COR-L47 (cell line): ENCODE measurements at regions not wholly inside any gene's neighbourhood (a gene's known extent, or its start where the extent isn't known, plus 50 kb on each side); places are given as distances from the start of the nearest gene placed in this dataset.
"Not testable (repeated sequence)": the region's sequence is repeated elsewhere in the genome, so short reads cannot be mapped to it uniquely, and the experiment has no call there.

ENCODE experiments used
- DNase-seq: peaks from one replicate; lab custom pipeline; 2025; lab: John Stamatoyannopoulos, UW

DNA sequence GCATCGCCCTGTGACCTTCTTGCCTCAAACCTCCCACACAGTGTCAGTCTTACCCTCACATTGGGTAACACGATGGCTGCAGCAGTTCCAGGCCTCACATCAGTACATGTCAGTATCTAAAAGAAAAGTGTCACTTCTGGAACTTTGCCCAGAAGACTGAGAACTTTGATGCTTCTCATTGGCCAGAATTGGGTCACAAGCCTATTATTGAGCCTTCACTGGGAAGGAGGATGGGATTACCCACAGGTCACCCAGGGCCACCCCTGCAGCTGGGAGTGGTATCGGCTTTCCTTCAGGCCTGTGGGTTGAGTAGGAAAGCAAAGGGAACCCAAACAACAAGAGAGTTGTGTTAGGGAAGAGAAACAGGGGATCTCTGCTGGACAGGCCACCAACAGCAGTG is 111.5 kb downstream of the NPY start:
- no peak for DNase-seq

DNA sequence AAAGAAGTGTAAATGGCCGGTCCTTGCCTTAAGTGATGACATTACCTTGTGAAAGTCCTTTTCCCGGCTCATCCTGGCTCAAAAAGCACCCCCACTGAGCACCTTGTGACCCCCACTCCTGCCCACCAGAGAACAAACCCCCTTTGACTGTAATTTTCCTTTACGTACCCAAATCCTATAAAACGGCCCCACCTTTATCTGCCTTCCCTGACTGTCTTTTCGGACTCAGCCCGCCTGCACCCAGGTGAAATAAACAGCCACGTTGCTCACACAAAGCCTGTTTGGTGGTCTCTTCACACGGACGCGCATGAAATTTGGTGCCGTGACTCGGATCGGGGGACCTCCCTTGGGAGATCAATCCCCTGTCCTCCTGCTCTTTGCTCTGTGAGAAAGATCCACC is 112.4 kb downstream of the NPY start:
- DNase-seq: not testable (repeated sequence)

DNA sequence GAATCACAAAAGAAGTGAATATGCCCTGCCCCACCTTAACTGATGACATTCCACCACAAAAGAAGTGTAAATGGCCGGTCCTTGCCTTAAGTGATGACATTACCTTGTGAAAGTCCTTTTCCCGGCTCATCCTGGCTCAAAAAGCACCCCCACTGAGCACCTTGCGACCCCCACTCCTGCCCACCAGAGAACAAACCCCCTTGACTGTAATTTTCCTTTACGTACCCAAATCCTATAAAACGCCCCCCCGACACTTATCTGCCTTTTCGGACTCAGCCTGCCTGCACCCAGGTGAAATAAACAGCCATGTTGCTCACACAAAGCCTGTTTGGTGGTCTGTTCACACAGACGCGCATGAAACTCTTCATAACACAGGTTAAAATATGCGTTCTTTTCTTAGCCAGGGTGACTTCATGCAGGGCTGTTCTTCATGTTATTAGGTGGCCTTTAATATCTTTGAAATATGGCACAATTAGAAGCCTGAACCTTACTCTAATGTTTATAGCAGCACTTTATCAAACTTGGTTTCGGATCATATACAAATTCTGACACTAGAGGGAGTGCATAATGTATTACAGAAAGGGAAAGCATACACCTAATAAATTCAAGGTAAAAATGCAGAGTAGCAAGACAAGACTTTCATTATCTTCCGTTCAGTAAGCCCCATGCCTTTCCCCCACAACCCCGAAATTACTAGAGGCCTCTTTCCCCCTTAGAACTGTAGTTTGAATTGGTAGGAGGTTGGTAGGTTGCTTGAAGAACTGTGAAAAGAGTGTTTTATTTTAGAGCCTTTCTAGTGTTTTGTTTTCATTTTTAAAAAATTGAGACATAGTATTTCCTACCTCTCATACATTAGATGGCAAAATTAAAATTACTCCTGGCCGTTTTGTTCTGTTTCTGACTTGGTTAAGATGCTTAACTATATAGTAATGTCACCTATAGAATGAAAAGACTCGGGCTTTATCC is 117.9 kb downstream of the NPY start:
- DNase-seq: no peak

DNA sequence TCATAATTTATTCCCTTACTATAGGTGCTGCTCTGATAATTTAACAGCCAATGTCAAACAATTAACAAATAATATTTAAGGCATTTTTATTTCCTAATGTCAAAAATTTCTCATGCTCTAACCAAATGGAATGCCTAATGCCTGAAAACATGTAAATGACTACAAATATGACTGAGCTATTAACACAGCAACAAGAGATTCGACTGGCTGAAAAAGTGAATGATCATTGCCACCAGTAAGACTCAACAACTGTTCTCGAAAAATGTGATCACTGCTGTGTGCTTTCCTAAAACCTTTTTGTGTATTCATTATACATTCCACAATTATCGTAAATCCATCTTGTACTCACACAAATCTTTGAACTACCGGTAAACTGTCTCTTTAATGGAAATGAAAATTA is 118.7 kb downstream of the NPY start:
- no peak for DNase-seq

DNA sequence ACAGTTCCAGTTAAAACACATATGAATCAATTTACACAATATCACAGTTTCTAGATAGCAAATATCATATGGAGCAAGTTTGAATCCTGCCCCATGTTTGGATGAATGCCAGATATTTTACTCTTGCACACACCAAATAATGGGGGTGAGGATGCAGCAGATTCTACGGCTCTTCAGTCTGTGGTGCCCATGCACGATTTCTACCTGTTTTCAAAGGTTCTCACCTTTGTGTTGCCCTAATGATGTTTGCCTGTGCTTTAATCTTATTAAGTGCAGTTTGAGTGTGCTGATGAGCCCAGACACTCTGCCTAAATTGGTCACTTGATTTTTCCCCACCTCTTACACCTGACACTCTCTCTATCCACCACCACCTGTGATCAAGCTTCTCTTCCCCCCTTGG is 119.6 kb downstream of the NPY start:
- no peak for DNase-seq

DNA sequence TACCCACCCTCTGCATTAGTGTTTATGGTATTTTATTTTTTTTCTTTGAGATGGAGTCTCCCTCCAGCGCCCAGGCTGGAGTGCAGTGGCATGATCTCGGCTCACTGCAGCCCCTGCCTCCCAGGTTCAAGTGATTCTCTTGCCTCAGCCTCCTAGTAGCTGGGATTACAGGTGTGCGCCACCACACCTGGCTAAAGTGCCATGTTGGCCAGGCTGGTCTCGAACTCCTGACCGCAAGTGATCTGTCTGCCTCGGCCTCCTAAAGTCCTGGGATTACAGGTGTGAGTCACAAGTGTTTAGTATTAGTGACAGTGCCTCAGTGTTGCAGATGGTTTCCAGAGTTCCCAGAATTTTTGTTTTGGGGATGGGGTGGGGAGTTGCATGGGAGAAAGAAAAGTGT is 120.3 kb downstream of the NPY start:
- DNase-seq: no peak

DNA sequence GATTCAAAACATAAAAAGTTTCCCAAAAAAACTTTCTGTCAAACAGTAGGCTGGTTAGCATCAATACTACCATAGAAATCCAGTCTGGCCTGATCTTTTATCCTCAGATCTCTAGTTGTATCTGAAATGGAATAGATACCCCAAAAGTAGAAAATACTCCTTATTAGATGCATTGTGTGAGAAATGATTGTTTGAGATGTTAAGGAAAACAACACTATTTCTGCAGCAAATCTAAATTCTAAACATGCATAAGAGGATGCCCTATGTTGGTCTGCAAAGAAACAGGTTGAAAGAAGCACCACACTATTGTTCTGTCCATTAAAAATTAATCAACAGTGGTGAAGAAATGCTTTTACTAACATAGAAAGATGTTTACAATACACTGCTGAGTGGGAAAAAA is 121.0 kb downstream of the NPY start:
- DNase-seq: no peak

DNA sequence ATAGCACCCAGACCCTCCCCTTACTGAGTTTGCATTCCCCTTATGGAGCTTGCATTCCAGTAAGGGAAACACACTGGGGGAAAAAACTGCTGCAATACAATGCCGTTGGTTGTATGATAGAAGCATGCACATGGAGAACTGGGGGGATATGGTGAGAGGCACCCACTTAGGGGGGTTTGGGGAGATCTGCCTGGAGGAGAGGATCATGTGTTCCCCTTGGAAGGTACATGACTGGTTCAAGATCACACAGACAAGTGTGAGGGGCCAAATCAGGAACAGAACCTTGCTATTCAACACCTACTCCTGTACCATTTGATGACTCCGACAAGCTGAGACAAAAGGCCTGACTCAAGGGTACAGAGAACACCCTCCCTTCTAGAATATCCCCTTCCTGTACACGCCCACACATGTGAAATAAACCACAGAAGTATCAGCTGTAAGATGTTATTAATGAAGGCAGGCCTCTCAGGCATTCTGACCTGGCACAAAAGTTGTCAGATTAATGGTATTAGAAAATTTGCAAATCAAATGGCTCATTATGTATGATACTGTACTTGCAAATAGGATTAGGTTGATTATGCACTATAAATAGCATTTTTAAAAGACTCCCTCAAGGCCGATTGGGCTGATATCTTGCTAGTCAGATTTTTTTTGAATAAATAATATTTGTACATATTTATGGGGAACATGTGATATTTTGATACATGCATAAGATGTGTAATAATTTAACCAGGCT is 122.2 kb downstream of the NPY start:
- DNase-seq: no peak

DNA sequence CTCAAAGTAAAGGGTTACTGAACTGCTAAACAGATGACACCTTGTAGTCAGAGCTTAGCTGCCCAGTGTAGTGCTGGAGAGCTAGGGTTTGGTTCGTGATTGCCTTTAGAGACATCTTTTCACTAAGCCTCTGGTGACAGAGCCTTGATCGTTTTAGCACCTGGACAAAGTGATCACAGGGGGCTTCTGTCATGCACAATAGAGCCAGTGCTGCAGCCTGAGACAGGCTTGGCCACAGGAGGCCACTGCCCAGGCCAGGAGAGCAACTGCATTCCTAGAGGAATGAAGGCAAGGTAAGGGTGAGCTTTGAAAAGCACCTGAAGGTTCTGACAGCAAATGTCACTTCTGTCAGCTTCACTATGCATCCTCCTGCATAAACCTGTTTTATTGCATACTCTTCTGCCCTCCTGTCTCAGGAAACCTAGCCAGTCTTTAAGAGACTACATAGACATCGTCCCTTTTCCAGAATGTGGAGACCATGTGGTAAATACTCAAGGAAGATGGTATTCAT is 122.9 kb downstream of the NPY start:
- no peak for DNase-seq

DNA sequence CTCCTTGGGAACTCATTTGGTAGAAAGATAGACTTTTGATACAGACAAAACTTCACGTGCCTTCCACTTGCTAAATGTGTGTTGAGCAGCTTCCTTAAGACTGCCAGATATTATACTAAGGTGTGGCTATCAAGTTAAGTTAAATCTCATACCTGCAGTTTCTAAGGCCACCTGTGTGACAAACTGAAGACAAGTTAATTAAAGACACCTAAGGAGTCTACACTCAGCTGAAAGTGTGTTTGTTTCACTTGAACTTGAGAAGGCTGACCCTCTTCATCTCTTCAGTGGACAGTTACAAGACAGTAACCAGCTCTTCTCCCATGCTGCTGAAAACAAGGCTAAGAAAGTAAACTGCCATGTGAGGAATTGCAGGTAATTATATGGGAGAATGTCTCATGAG is 124.0 kb downstream of the NPY start:
- no peak for DNase-seq

DNA sequence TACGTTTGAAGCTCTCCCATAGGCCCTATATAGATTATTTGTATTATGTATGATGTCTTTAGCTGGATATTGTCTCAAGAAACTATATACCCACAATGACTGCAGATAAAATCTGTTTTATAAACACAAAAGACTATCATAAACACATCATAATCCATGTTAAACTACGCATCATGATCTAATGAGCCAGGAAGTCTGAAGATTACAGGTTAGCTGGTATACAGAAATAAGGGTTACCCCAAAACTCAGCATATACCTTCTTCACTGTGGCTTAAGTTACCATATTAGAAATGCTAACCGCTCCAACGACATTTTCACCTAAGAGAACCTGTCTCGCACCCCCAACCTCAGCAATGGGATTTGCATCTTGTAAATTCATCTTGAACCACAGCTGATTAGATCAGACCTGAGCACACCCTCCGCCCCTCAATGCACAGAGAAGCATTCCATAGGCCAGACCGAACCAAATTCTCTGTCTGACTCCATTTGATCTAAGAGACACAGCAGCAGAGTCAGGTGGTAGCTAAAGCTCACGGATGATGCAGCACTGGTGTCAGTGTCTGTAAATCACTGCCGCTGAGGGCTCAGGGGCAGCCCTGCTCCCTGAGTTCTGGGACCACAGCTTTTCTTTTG is 124.9 kb downstream of the NPY start:
- DNase-seq: no peak

DNA sequence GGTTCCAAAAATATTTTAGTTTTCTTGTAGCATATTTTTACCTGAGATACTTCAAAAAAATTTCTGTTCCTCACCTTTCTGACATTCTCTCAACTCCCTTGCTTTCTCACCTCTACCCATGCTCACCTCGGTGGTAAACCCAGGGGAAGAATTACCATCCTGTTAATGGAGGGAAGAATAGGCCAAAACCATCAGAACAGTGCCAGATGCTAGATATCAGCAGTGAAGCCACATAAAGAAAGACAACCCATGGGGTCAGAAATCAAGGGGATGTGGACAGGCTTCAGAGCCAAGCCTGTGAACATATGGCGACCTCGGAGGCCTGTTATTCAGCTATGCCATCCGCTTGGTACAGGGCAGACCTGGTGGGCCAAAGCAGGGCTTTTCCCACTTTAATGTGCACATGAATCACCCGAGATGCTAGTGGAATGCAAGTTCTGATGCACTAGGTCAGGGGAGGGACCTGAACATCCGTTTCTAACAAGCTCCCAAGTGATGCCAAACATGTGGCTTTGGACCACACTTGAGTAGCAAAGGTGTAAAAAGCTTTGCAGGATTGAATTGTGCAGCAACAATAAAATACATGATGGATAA is 125.5 kb downstream of the NPY start:
- no peak for DNase-seq

DNA sequence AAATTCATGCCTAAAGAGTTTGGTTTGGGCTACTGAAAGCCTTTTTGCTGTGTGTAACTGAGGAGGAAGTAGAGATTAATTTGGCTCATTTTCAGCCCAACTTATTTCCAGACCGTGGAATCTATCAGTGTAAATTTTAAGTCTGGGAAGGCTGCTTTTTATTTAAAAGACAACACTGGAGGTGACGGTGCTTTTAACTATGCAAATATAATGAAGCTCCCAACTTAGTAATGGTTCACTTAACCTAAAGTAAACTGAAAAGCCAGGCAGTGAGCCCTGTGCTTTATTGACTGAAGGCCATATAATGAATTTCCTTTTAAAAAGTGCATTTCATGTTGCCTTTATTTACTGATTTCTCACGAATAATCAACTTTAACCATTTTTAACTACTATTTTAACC is 127.2 kb downstream of the NPY start:
- DNase-seq: no peak

DNA sequence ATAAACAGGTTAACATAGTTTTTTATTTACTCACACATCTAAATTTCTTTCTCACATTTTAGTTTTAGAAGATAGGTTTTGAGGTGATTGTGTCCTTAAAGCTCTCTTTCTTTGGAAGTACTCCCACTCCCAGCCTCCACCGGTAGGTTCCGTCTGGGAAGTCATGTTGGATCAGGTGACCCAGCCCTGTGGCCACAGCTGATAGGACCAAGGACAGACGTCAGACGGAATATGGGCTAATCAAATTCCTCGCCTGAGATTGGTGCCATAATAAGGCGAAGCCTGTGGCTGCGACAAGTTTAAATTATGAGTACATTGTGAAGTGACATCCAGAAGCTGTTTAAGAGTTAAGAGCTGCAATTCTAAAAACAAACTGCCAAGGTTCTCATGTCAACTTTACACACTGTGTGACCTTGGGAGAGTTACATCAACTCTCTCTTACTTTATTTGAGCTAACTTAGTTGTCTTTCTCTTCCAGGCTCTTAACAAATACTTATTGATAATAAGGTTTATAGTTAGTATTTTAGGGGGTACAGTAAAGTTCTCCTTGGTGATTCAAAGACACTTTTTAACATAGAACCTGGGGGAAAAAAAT is 133.6 kb downstream of the NPY start:
- DNase-seq: no peak

DNA sequence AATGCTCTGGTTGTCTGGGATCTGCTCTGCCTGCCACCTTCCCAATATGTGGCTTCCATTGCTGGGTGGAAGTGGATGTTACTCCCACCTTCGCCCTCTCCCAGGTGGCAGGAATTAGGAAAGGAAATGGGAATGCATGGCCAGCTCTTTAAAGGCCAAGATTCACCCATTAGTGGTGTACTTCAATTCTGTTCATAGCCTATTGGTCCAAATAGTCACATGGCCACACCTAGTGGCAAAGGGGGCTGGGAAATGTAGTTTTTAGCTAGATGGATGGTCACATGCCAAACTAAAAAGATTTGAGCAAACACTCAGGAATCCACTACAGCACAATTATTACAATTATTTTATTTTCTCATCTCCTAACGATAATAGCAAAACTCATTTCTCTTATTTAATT is 135.1 kb downstream of the NPY start:
- DNase-seq: no peak

DNA sequence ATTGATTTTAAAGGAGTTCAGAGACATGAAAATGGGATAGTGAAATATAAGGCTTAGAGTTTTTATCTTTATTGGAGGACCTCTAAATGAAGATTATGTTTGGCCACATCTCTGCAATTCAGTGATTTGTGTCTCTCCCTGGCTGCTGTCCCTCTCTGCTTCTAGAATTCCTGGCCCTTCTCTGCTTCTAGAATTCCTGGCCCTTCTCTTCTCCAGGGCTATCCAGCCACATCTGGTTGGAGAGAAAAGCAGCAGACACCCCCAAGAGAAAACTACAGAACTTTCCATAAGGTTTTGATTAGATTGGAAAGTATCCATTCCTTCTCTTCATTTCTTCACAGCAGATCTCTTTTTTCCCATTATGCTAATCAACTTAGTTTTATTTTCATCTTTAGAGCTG is 135.5 kb downstream of the NPY start:
- DNase-seq: no peak

DNA sequence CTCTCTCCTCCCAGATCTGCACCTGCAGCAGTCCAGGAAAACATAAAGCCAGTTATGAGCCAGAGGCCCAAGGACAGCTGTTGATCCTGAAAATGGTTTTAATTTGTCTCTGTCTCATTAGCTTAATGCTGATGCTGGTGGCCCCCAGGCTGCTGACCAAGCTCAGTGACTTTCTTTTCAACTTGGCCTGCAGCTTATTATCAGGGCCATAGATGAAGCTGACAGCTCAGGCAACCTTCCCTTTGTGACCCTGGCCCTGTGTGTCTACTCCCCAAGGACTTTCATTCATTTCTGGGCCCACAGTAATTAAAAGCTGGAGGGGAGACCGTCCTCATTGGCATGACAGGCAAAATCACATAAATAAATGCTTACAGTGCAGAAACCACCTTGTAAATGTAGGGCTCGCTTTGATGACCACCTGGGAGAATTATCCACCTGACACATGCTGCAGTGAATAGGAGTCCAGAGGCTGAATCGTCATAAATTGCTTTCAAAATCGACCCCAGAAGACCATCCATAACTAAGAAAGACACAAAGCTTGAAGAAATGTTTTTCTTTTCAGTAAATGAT is 138.5 kb downstream of the NPY start:
- DNase-seq: no peak

DNA sequence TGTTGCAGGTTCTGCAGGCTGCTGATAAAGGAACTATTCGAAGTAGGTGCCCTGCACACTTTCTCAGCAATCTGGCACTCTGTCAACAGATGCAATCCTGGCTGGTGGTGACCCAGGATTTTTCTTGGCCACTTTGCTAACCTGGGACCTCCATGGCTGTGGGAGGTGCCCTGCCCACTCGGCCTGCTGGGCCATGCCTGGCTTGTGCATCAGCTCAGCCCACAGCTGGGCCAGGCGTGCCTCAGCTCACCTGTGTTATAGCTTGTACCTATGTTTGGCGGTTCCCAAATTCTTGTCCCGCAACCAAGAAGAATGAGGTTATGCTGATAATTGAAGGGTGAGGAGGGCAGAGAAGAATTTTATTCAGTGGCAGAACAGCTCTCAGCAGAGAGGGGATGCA is 141.7 kb downstream of the NPY start:
- DNase-seq: no peak

DNA sequence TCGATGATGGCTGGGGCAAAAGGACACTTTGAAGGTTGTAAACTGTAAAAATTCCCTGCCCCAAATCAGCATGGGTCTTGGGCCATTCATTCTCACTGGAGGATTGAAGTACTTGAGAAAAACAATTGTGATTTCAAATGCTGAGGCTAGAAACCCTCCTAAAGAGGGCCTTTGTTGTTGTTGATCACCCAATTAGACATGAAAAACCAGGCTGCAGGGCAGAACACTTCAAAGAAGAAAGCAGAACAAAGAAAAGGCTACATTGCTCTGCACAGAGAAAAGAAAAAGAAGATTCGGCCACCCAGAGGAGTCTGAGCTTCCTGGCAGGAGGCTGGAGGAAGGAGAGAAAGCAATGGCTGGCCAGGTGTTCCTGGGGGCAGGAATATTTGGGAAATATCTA is 143.1 kb downstream of the NPY start:
- no peak for DNase-seq

DNA sequence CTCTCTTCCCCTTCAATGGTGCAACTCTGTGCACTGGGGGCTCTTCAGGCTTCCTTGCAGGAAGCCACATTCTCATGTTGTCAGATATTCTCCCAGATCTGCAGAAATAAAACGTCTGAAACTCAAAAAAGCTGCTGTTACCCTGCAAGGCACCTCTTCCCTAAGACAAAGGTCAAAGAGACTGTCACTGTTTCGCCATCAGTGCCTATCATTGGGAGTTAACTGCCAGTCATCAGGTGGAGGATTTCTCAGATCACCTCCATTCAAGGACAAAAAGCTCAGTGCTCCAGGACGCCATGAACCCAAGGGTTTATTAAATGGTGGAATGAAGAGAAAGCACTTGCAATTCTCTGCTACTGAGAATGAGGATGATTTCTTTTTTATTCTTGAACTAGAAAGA is 144.6 kb upstream of the PALS2 start:
- no peak for DNase-seq

DNA sequence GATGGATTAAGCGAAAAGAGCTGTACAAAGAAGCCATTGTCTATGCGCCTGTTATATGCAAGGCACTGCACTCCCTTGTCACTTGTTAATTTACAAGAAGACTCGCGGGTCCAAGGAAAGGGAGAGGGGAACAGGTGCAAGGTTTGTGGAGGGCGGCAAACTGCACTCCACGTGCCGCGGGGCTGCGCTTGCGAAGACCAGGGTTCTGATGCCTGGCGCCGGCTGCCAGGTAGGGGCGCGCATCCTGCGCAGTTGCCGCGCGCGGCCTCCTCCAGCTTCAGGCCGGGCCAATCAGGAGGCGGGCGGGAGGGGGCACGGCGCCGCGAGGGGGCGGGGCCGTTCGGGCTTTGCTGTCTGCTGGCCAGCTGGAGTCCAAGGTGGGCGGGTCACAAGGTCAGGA is 140.6 kb upstream of the PALS2 start:
- no peak for DNase-seq

DNA sequence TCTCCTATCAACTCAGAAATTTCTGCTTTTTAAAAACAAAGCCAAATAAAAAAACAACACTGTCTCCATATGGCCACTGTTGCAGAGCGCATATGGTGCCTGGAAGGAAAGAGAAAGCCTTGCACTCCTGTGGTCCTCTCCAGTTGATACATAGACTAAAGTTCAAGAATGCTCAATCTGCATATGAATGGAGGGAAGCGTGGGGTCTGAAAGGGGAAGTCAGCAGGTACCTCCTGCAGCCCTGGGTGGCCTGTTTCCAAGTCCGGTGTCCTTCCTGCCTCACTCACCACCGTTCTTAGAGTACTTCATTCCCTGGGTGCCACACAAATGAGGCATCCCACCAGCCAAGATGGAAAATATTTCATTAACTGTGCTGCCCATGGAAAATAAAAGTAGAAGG is 138.3 kb upstream of the PALS2 start:
- DNase-seq: no peak
